ENCODE measurements at regions not wholly inside any gene's neighbourhood (a gene's known extent, or its start where the extent isn't known, plus 50 kb on each side); places are given as distances from the start of the nearest gene placed in this dataset.

GRCh38 chr16:55999683-56000082, 124.5 kb upstream of the CES5A start:
- TF ChIP-seq CTCF (IDR thresholded peaks at IDR 0.05; ENCODE audit: poor library complexity, severe bottlenecking): no peak
- TF ChIP-seq REST (IDR thresholded peaks at IDR 0.05; ENCODE audit: borderline replicate concordance): no peak
- no peak for TF ChIP-seq EP300 (conservative IDR thresholded peaks at IDR 0.05; ENCODE audit: poor library complexity, severe bottlenecking)
- no peak for TF ChIP-seq MXI1 (conservative IDR thresholded peaks at IDR 0.05; ENCODE audit: poor library complexity, severe bottlenecking)
- TF ChIP-seq TAF1 (IDR thresholded peaks at IDR 0.05; ENCODE audit: low read depth): no peak
- TF ChIP-seq SMC3 (conservative IDR thresholded peaks at IDR 0.05; ENCODE audit: poor library complexity): no peak
- no peak for TF ChIP-seq EZH2 (IDR thresholded peaks at IDR 0.05; ENCODE audit: borderline replicate concordance, insufficient read depth, low read length, poor library complexity, severe bottlenecking)
- TF ChIP-seq POLR2AphosphoS5 (IDR thresholded peaks at IDR 0.05): no peak
- TF ChIP-seq RAD21 (conservative IDR thresholded peaks at IDR 0.05): no peak

Measured in neural cell (in vitro differentiated cells).